HG02885 (cell line): ENCODE measurements at regions not wholly inside any gene's neighbourhood (a gene's known extent, or its start where the extent isn't known, plus 50 kb on each side); places are given as distances from the start of the nearest gene placed in this dataset.
A peak's percentile ranks its signal among the peaks of the same experiment; 100 is the strongest.
"Not testable (repeated sequence)": the region's sequence is repeated elsewhere in the genome, so short reads cannot be mapped to it uniquely, and the experiment has no call there.

Source experiments
- ATAC-seq: cut with Tn5 transposase; IDR thresholded peaks from one replicate; pipeline ENCODE4 v1.9.1; 2021; ENCODE audit warnings: mild to moderate bottlenecking; ENCODE audit not compliant: unreplicated experiment, poor library complexity

- no peak for ATAC-seq
These were observed 192.2 kb downstream of the MCHR2 start for GRCh38 chr6:99801805-99802204.

- ATAC-seq = no peak
These were observed 191.5 kb downstream of the MCHR2 start for GRCh38 chr6:99802396-99803031.

- ATAC-seq = no peak
These were observed 185.0 kb downstream of the MCHR2 start for GRCh38 chr6:99808992-99809391.

- ATAC-seq = no peak
These were observed 183.7 kb downstream of the MCHR2 start for GRCh38 chr6:99810295-99810694.

- ATAC-seq = no peak
These were observed 182.9 kb downstream of the MCHR2 start for GRCh38 chr6:99810942-99811620.

- ATAC-seq = no peak
These were observed 182.4 kb downstream of the MCHR2 start for GRCh38 chr6:99811636-99812035.

GRCh38 chr6:99813565-99813964, 180.5 kb downstream of the MCHR2 start:
- no peak for ATAC-seq

GRCh38 chr6:99814230-99814928, 179.6 kb downstream of the MCHR2 start:
- ATAC-seq = no peak

GRCh38 chr6:99816795-99817194, 177.2 kb downstream of the MCHR2 start:
- no peak for ATAC-seq

GRCh38 chr6:99818161-99818560, 175.9 kb downstream of the MCHR2 start:
- ATAC-seq = no peak

GRCh38 chr6:99819853-99820252, 174.2 kb downstream of the MCHR2 start:
- ATAC-seq = no peak

GRCh38 chr6:99821164-99821563, 172.9 kb downstream of the MCHR2 start:
- ATAC-seq = no peak

GRCh38 chr6:99822741-99823512, 171.1 kb downstream of the MCHR2 start:
- ATAC-seq = peak; percentile 83

- ATAC-seq = not testable (repeated sequence)
These were observed 170.3 kb downstream of the MCHR2 start for GRCh38 chr6:99823513-99824235.

- no peak for ATAC-seq
These were observed 161.0 kb downstream of the MCHR2 start for GRCh38 chr6:99833034-99833433.

- ATAC-seq = no peak
These were observed 157.6 kb downstream of the MCHR2 start for GRCh38 chr6:99836471-99836870.

- peak; percentile 44 for ATAC-seq
These were observed 155.4 kb downstream of the MCHR2 start for GRCh38 chr6:99838607-99839006.

- ATAC-seq = no peak
These were observed 152.7 kb downstream of the MCHR2 start for GRCh38 chr6:99841297-99841696.

- no peak for ATAC-seq
These were observed 148.0 kb downstream of the MCHR2 start for GRCh38 chr6:99846006-99846405.

GRCh38 chr6:99850841-99851240, 143.2 kb downstream of the MCHR2 start:
- no peak for ATAC-seq
